RWPE2 (cell line): ENCODE measurements at regions not wholly inside any gene's neighbourhood (a gene's known extent, or its start where the extent isn't known, plus 50 kb on each side); places are given as distances from the start of the nearest gene placed in this dataset.

Experiments
- ATAC-seq: fragments of 200-7000 bp; cut with Tn5 transposase; 3 replicates; pipeline ENCODE4 v1.9.1; 2021; ENCODE audit warnings: low read depth
- DNase-seq: peaks from one replicate; pipeline ENCODE4 v3.0.0-alpha.2; 2020; ENCODE audit warnings: low spot score
- H3K27ac ChIP-seq: fragments of 450-650 bp; 2 replicates; pipeline ENCODE4 v1.5.1; 2017; ENCODE audit warnings: mild to moderate bottlenecking; ENCODE audit not compliant: poor library complexity, severe bottlenecking
- H3K27me3 ChIP-seq: fragments of 250-450 bp; sonication (Bioruptor Pico); 2 replicates; pipeline ENCODE4 v1.5.1; 2021; ENCODE audit warnings: mild to moderate bottlenecking, moderate library complexity; ENCODE audit not compliant: insufficient read depth, poor library complexity, severe bottlenecking
- H3K36me3 ChIP-seq: fragments of 250-450 bp; sonication (Bioruptor Pico); 2 replicates; pipeline ENCODE4 v1.5.1; 2020; ENCODE audit warnings: low read depth, mild to moderate bottlenecking, moderate library complexity
- H3K4me1 ChIP-seq: fragments of 250-450 bp; sonication (Bioruptor Pico); 2 replicates; pipeline ENCODE4 v1.5.1; 2021; ENCODE audit warnings: mild to moderate bottlenecking, moderate library complexity; ENCODE audit not compliant: insufficient read depth, poor library complexity, severe bottlenecking
- H3K4me3 ChIP-seq: fragments of 250-450 bp; sonication (Bioruptor Pico); 2 replicates; pipeline ENCODE4 v1.5.1; 2021; ENCODE audit warnings: mild to moderate bottlenecking, moderate library complexity; ENCODE audit not compliant: severe bottlenecking
- H3K9me3 ChIP-seq: fragments of 250-450 bp; sonication (Bioruptor Pico); 2 replicates; pipeline ENCODE4 v1.5.1; 2021; ENCODE audit warnings: mild to moderate bottlenecking, moderate library complexity; ENCODE audit not compliant: severe bottlenecking
- TF ChIP-seq, protein P1 (sequence below): fragments of 450-650 bp; IDR thresholded peaks from one replicate; pipeline ENCODE4 v1.5.1; 2017; ENCODE audit warnings: mild to moderate bottlenecking, moderate library complexity; ENCODE audit not compliant: poor library complexity, severe bottlenecking

DNA sequence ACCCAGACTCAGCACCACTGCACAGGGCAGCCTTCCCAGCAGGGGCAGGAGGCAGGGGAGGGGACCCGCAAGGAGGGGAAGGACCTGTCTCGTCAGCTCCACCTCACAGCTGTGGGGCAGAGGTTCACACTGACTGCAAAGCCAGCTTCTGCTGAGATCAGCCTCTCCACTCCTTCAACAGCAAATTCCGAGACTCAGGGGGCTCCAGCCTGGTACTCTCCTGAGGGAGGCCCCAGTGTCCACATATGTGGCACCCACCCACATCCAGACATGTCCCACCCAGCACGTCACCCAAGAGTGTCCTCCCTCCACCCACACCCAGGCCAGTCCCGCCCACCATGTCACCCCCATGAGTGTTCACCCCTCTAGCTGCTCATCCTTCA is 329.5 kb downstream of the NPHP4 start:
- ATAC-seq (no peak), DNase-seq (no peak)
- Histone ChIP-seq H3K27ac (no peak overlapping the region), H3K27me3 (no peaks in the 10 kb centered on the region), H3K9me3 (no peaks in the 10 kb centered on the region), H3K4me1 (no peaks in the 10 kb centered on the region), H3K4me3 (no peak overlapping the region), H3K36me3 (no peaks in the 10 kb centered on the region)
- TF ChIP-seq, protein P1, sequence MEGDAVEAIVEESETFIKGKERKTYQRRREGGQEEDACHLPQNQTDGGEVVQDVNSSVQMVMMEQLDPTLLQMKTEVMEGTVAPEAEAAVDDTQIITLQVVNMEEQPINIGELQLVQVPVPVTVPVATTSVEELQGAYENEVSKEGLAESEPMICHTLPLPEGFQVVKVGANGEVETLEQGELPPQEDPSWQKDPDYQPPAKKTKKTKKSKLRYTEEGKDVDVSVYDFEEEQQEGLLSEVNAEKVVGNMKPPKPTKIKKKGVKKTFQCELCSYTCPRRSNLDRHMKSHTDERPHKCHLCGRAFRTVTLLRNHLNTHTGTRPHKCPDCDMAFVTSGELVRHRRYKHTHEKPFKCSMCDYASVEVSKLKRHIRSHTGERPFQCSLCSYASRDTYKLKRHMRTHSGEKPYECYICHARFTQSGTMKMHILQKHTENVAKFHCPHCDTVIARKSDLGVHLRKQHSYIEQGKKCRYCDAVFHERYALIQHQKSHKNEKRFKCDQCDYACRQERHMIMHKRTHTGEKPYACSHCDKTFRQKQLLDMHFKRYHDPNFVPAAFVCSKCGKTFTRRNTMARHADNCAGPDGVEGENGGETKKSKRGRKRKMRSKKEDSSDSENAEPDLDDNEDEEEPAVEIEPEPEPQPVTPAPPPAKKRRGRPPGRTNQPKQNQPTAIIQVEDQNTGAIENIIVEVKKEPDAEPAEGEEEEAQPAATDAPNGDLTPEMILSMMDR, result no peak

DNA sequence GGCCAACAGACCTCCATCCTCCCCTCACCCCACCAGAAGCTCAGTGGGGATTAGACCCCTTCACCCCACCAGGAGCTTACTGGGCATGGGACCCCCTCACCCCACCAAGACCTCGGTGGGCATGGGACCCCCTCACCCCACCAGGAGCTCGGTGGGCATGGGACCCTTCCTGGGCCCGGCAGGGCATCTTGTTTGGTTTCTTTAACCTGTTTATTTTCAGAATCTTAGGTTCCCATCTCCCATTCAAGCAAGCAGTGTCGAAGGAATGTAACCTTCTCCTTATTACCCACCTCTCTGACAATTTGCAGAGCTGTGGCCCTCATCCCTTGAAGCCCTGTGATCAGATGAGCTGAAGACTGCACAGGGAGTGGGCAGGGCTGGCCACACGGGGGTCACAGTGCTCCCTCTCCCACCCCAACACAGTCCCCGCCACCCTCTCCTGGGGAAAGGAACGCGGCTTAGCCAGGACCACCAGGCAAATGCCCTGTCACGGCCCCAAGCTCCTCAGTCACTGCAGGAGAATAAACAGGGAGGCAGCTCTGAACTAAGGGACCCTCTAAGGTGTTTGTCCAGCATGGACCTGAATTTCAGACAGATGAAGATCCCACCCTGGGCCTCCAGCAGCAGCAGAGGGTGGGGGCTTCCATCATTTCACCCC is 330.0 kb downstream of the NPHP4 start:
- H3K27ac ChIP-seq, result no peak overlapping the region
- ATAC-seq (no peak), DNase-seq (no peak)
- no peak overlapping the region for H3K4me3 ChIP-seq
- H3K27me3 ChIP-seq, result no peaks in the 10 kb centered on the region
- no peaks in the 10 kb centered on the region for H3K4me1 ChIP-seq
- no peaks in the 10 kb centered on the region for H3K9me3 ChIP-seq
- no peaks in the 10 kb centered on the region for H3K36me3 ChIP-seq
- TF ChIP-seq, protein P1, result no peak

DNA sequence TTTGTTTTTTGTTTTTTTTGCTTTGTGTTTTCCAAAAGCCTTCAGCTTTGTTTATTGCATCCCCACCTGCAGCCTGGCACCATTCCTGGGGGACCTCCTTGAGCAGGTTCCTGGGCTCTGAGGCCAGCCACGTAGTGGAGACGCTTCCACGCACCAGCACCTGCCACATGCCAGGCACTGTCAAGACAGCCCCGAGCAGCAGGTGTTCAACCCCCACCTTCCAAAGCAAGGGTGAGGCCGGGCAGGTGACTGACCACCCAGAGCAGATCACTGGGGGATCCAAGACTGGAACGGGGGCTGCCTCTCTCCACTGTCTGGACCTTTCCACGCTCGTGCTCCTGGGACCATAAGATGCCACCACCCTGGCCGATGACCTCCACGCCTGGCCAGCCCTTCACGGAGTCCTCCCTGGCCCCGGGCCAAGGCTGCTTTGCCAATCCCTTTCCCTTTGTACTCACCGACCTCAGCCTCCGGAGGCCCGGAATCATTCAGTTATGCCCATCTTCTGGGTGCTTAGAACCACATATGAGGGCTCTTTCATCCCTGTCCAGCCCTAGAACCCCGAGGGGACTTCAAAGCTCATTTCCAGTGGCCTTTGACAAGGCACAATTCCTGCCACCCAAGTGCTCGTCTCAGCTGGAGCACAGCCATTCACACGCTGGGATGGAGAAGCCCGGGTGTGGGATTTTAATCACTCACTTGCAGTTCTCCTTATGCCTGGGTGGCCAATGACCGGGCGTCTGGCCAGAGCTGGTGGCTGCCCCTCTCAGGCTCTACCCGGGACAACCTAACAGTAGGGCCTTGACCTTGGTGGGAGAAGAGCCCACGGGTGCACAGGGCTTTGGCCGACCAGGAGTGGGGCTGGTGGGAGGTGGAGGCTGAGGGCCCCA is 330.8 kb downstream of the NPHP4 start:
- H3K27me3 ChIP-seq, result no peaks in the 10 kb centered on the region
- no peaks in the 10 kb centered on the region for H3K4me1 ChIP-seq
- no peak for DNase-seq
- TF ChIP-seq, protein P1, result no peak
- no peak overlapping the region for H3K27ac ChIP-seq
- no peak overlapping the region for H3K4me3 ChIP-seq
- no peak for ATAC-seq
- no peaks in the 10 kb centered on the region for H3K36me3 ChIP-seq
- H3K9me3 ChIP-seq, result no peaks in the 10 kb centered on the region

DNA sequence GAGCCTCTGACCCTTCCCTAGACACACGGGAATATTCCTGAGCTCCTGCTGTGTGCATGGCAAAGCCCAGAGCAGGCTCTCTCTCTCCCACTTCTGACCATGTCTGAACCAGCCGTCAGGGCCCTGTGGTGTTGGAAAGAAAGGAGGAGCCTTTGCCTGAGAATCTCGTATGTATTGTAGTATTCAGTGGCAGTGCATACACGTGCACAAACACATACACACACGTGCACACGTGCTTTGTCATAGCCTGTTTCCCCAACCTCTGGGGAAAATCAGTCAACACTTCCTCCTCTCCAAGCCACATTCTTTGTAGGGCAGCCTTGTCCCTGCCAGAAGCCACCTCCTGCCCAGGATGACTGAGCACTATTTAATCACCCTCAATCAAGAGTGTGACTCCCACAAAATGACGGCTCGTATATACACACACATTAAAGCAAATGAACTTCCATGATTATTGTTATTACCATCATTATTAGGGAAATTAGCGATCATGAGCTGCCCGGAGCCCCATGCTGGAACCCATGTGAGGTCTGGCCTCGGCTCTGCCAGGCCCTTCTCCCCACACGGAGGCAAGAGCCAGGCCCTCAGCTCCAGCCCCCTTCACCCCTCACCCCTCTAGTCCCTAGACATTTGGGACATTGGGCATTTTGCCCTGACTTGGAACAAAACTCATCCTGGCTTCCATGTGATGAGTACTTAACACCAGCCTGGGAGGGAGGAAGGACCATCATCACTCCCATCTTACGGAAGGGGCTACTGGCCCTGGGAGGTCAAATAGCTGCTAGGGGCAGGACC is 331.9 kb downstream of the NPHP4 start:
- Histone ChIP-seq H3K27ac (no peak overlapping the region), H3K36me3 (no peaks in the 10 kb centered on the region), H3K4me3 (no peak overlapping the region), H3K4me1 (no peaks in the 10 kb centered on the region), H3K9me3 (no peaks in the 10 kb centered on the region), H3K27me3 (no peaks in the 10 kb centered on the region)
- ATAC-seq (no peak), DNase-seq (no peak)
- TF ChIP-seq, protein P1, result no peak
